K562 (cell line): ENCODE measurements at regions not wholly inside any gene's neighbourhood (a gene's known extent, or its start where the extent isn't known, plus 50 kb on each side); places are given as distances from the start of the nearest gene placed in this dataset.

Source experiments
- ATAC-seq: fragments of 200-7000 bp; cut with Tn5 transposase; 3 replicates; pipeline ENCODE4 v1.9.1; 2020; ENCODE audit warnings: moderate library complexity
- BruUV-seq: library from RNA; stranded (reverse); fragments of 400-500 nt; replicated peaks from 2 replicates; lab custom pipeline; 2021; lab: Mats Ljungman, UMichigan
- CTCF ChIA-PET: fragments of 300-600 bp; formaldehyde crosslinking; extraction: SDS; loops from one replicate; lab custom pipeline; 2021; ENCODE audit warnings: low intra/inter-chr PET ratio; lab: Yijun Ruan, JAX
- POLR2A ChIA-PET: fragments of 300-600, 350-650 bp; sonication (Branson Sonifier 250); formaldehyde crosslinking; extraction: SDS; loops from one replicate; lab custom pipeline; 2021; ENCODE audit warnings: antibody characterized with exemption, inconsistent platforms; lab: Yijun Ruan, JAX
- DNase-seq, 4 experiments: peaks; one replicate each; pipeline versions ENCODE4 v3.0.0 to v3.0.0-alpha.2; 2011 to 2018; ENCODE audit warnings: low spot score in 3 of 4, mixed read lengths in 3 of 4; ENCODE audit errors: extremely low read depth in 1 of 4
- FAIRE-seq: peaks from 2 replicates; lab custom pipeline; 2011; peaks lifted over from hg19 to GRCh38; lab: Jason Lieb, UNC
- H2AFZ ChIP-seq: 2 replicates; pipeline ENCODE4 v1.6.0; 2011; ENCODE audit warnings: low read depth, low read length, control low read depth, inconsistent platforms
- H3K27ac ChIP-seq: fragments of 200-600 bp; 3 replicates; pipeline ENCODE4 v1.8.0; 2011; ENCODE audit warnings: low read depth, mild to moderate bottlenecking, control low read depth, inconsistent platforms, low read length, moderate library complexity, mixed read lengths; ENCODE audit errors: extremely low read depth
- H3K27me3 ChIP-seq, 2 experiments: fragments of 300-600 bp in 1 of 2; 2 replicates in 1 of 2; 3 replicates in 1 of 2; pipeline versions ENCODE4 v1.6.0 to v1.8.0; 2011; ENCODE audit warnings: inconsistent platforms in 2 of 2, low read length in 2 of 2, mild to moderate bottlenecking in 1 of 2, mixed read lengths in 1 of 2, moderate library complexity in 1 of 2; ENCODE audit not compliant: control insufficient read depth in 2 of 2, insufficient read depth in 2 of 2
- H3K36me3 ChIP-seq: fragments of 300-600 bp; 3 replicates; pipeline ENCODE4 v1.8.0; 2011; ENCODE audit warnings: mild to moderate bottlenecking, low read length, inconsistent platforms; ENCODE audit not compliant: control insufficient read depth, insufficient read depth
- H3K4me1 ChIP-seq, 2 experiments: fragments of 200-600 bp in 1 of 2; replicated peaks in 1 of 2; 2 replicates in 1 of 2; 3 replicates in 1 of 2; pipeline versions ENCODE4 v1.5.1 to v1.8.0; 2011; ENCODE audit warnings: inconsistent platforms in 2 of 2, low read length in 2 of 2, mild to moderate bottlenecking in 1 of 2, mixed read lengths in 1 of 2, moderate library complexity in 1 of 2; ENCODE audit not compliant: control insufficient read depth in 2 of 2, insufficient read depth in 2 of 2
- H3K4me2 ChIP-seq: 2 replicates; pipeline ENCODE4 v1.6.1; 2011; ENCODE audit warnings: low read length, control low read depth, inconsistent platforms, mixed read lengths; ENCODE audit not compliant: insufficient read depth
- H3K4me3 ChIP-seq: fragments of 200-600 bp; sonication (generic), shearing (Covaris generic); 2 replicates; pipeline ENCODE4 v1.5.1; 2016; ENCODE audit warnings: control low read depth, inconsistent platforms
- H3K79me2 ChIP-seq: fragments of 200-600 bp; 3 replicates; pipeline ENCODE4 v1.8.0; 2011; ENCODE audit warnings: low read length, inconsistent platforms; ENCODE audit not compliant: control insufficient read depth, insufficient read depth
- H3K9ac ChIP-seq, 2 experiments: 2 replicates each; pipeline versions ENCODE4 v1.6.0 to v1.6.1; 2011; ENCODE audit warnings: low read depth in 2 of 2, low read length in 2 of 2, control low read depth in 1 of 2, inconsistent platforms in 1 of 2, mild to moderate bottlenecking in 1 of 2, mixed read lengths in 1 of 2; ENCODE audit not compliant: insufficient read depth in 1 of 2
- H3K9me1 ChIP-seq: one replicate; pipeline ENCODE4 v1.6.0; 2011; ENCODE audit warnings: inconsistent platforms, mild to moderate bottlenecking, low read length, moderate library complexity; ENCODE audit not compliant: control insufficient read depth, insufficient read depth
- H3K9me3 ChIP-seq: replicated peaks from 2 replicates; pipeline ENCODE4 v1.5.1; 2011; ENCODE audit warnings: low read depth, low read length, inconsistent platforms; ENCODE audit not compliant: control insufficient read depth, insufficient read depth
- H4K20me1 ChIP-seq: replicated peaks from 2 replicates; pipeline ENCODE4 v1.6.1; 2011; ENCODE audit warnings: low read length, inconsistent platforms, mixed read lengths; ENCODE audit not compliant: control insufficient read depth, insufficient read depth
- ATF2 ChIP-seq: sonication (generic); formaldehyde crosslinking; IDR thresholded peaks from 2 replicates; pipeline ENCODE4 v1.8.1; 2022; ENCODE audit warnings: missing genetic modification reagents
- HMBOX1 ChIP-seq: sonication (generic); IDR thresholded peaks from 2 replicates; pipeline ENCODE4 v1.6.1; 2016
- STAT5A ChIP-seq: IDR thresholded peaks from 2 replicates; pipeline ENCODE4 v1.6.1; 2012; ENCODE audit warnings: low read length, inconsistent platforms, borderline replicate concordance
- SUPT5H ChIP-seq: fragments of 450-650 bp; IDR thresholded peaks from 2 replicates; pipeline ENCODE4 v1.6.1; 2016
- ZFP36 ChIP-seq: fragments of 150-350 bp; IDR thresholded peaks from 2 replicates; pipeline ENCODE4 v1.6.1; 2018; ENCODE audit warnings: low read length, low read depth; ENCODE audit not compliant: partially characterized antibody
- ZNF184 ChIP-seq: sonication (generic); formaldehyde crosslinking; IDR thresholded peaks from 2 replicates; pipeline ENCODE4 v1.5.0; 2020; ENCODE audit warnings: missing genetic modification reagents
- ZNF431 ChIP-seq: sonication (generic); formaldehyde crosslinking; IDR thresholded peaks from 2 replicates; pipeline ENCODE4 v1.8.0; 2022; ENCODE audit warnings: mild to moderate bottlenecking, missing genetic modification reagents
- WGBS: fragments of 100-300 bp; shearing (Covaris generic); methylation state at CpG from one replicate; pipeline ENCODE4 v1.1.6; 2016; ENCODE audit warnings: low coverage, mixed read lengths; ENCODE audit not compliant: insufficient coverage; ENCODE audit errors: missing lambda C conversion rate; 5-methylcytosine and 5-hydroxymethylcytosine counted together
- in situ Hi-C: fragments of 300-500 bp; cut with MboI; formaldehyde crosslinking; loops from 4 replicates; pipeline ENCODE4 v1.15.0; 2018; ENCODE audit warnings: inconsistent platforms, mixed read lengths
- intact Hi-C: fragments of 100-400 bp; cut with micrococcal nuclease; formaldehyde crosslinking; loops from 2 replicates; pipeline ENCODE4 v1.14.2; 2022

GRCh38 chr3:152208439-152208838 lies 60.3 kb upstream of the MBNL1 start:
- Histone ChIP-seq H3K4me1 (peaks cover 0 to 13% of the 10 kb centered on the region in 2 experiments; a peak in 4 of 5 replicates), H3K79me2 (peaks cover 13% of the 10 kb centered on the region; the same call in 2 of the 3 replicates), H3K36me3 (no peaks in the 10 kb centered on the region), H3K9me3 (no peaks in the 10 kb centered on the region), H3K27ac (no peak overlapping the region), H2AFZ (peak overlapping the region; percentile 3; the same call in 1 of the 2 replicates), H3K4me2 (no peak overlapping the region), H3K4me3 (no peak overlapping the region), H3K9me1 (no peaks in the 10 kb centered on the region), H3K9ac (no peak overlapping the region), H3K27me3 (no peaks in the 10 kb centered on the region), H4K20me1 (no peaks in the 10 kb centered on the region)
- ChIA-PET POLR2A (no interaction called here), CTCF (no interaction called here)
- DNase-seq: no peak
- ATAC-seq: no peak
- intact Hi-C loops: no loop called here
- FAIRE-seq: peak; percentile 11
- peak; percentile 7 for TF ChIP-seq ZFP36
- no peak for TF ChIP-seq ATF2
- peak; percentile 68; the same call in 1 of the 2 replicates for TF ChIP-seq ZNF431 (CRISPR knock-in tag)
- TF ChIP-seq SUPT5H: no peak
- no peak for TF ChIP-seq ZNF184 (CRISPR knock-in tag)
- 28% methylated on average over 2 of the region's 2 CpGs for WGBS
- BruUV-seq: no TSS peak
- in situ Hi-C loops: no loop called here

- in situ Hi-C loops (no loop called here), intact Hi-C loops (no loop called here)
- no TSS peak for BruUV-seq
- peaks cover 7% of the 10 kb centered on the region; the same call in 2 of the 3 replicates for H3K79me2 ChIP-seq
- TF ChIP-seq HMBOX1 (peak; percentile 20; the same call in 1 of the 2 replicates), STAT5A (no peak)
- ChIA-PET POLR2A (interaction anchor here (0.8 kb wide), 1 partner anchor 37 kb away, joined by 3 read pairs; no protein-coding TSS in a partner anchor), CTCF (no interaction called here)
- no peaks in the 10 kb centered on the region for H3K27me3 ChIP-seq
- H3K9me1 ChIP-seq: no peaks in the 10 kb centered on the region
- ATAC-seq: no peak
- no peak for DNase-seq
- peaks cover 0 to 13% of the 10 kb centered on the region in 2 experiments; a peak in 4 of 5 replicates for H3K4me1 ChIP-seq
- no peak overlapping the region for H3K4me2 ChIP-seq
- H2AFZ ChIP-seq: peak overlapping the region; percentile 18; the same call in 1 of the 2 replicates
- H3K4me3 ChIP-seq: no peak overlapping the region
- no peaks in the 10 kb centered on the region for H4K20me1 ChIP-seq
- no peaks in the 10 kb centered on the region for H3K36me3 ChIP-seq
- no peaks in the 10 kb centered on the region for H3K9me3 ChIP-seq
- no peak overlapping the region for H3K9ac ChIP-seq
- H3K27ac ChIP-seq: no peak overlapping the region
- WGBS: 37% methylated on average over 2 of the region's 2 CpGs
- peak; percentile 60 for FAIRE-seq
Measured at GRCh38 chr3:152209060-152209459, 59.7 kb upstream of the MBNL1 start.
